Smooth muscle cell (in vitro differentiated cells): ENCODE measurements at regions not wholly inside any gene's neighbourhood (a gene's known extent, or its start where the extent isn't known, plus 50 kb on each side); places are given as distances from the start of the nearest gene placed in this dataset.
A peak's percentile ranks its signal among the peaks of the same experiment; 100 is the strongest.

Source experiments
- DNase-seq: peaks from one replicate; lab custom pipeline; 2025; ENCODE audit not compliant: unreplicated experiment; lab: John Stamatoyannopoulos, UW
- H2AFZ ChIP-seq: fragments of 200-600 bp; sonication (generic); 2 replicates; pipeline ENCODE4 v1.6.0; 2016; ENCODE audit warnings: antibody characterized with exemption, low read depth, mild to moderate bottlenecking
- H3F3A ChIP-seq: fragments of 200-600 bp; sonication (generic); 2 replicates; pipeline ENCODE4 v1.6.0; 2017; ENCODE audit warnings: antibody characterized with exemption, low read depth
- H3K27ac ChIP-seq: fragments of 200-600 bp; sonication (generic); 2 replicates; pipeline ENCODE4 v1.5.1; 2016; ENCODE audit warnings: low read depth, mild to moderate bottlenecking
- H3K27me3 ChIP-seq: fragments of 200-600 bp; sonication (generic); 2 replicates; pipeline ENCODE4 v1.6.1; 2016; ENCODE audit warnings: low read depth, mild to moderate bottlenecking
- H3K36me3 ChIP-seq: fragments of 200-600 bp; sonication (generic); 2 replicates; pipeline ENCODE4 v1.5.1; 2016; ENCODE audit warnings: low read depth
- H3K4me1 ChIP-seq: fragments of 200-600 bp; sonication (generic); 2 replicates; pipeline ENCODE4 v1.5.1; 2016; ENCODE audit warnings: low read depth
- H3K4me2 ChIP-seq: fragments of 200-600 bp; sonication (generic); 2 replicates; pipeline ENCODE4 v1.6.0; 2016; ENCODE audit warnings: mild to moderate bottlenecking
- H3K4me3 ChIP-seq: fragments of 200-600 bp; sonication (generic); 2 replicates; pipeline ENCODE4 v1.5.1; 2016; ENCODE audit warnings: mild to moderate bottlenecking
- H3K79me2 ChIP-seq: fragments of 200-600 bp; sonication (generic); 2 replicates; pipeline ENCODE4 v1.6.0; 2016; ENCODE audit warnings: low read depth, mild to moderate bottlenecking
- H3K9ac ChIP-seq: fragments of 200-600 bp; sonication (generic); 2 replicates; pipeline ENCODE4 v1.6.0; 2016; ENCODE audit warnings: low read depth
- H3K9me3 ChIP-seq: fragments of 200-600 bp; sonication (generic); replicated peaks from 2 replicates; pipeline ENCODE4 v1.5.1; 2016; ENCODE audit warnings: low read depth
- H4K20me1 ChIP-seq: fragments of 200-600 bp; sonication (generic); 2 replicates; pipeline ENCODE4 v1.6.0; 2016; ENCODE audit warnings: low read depth
- CTCF ChIP-seq: fragments of 200-600 bp; sonication (generic); IDR thresholded peaks from 2 replicates; pipeline ENCODE4 v1.5.1; 2017; ENCODE audit warnings: borderline replicate concordance, mild to moderate bottlenecking, antibody characterized with exemption; ENCODE audit not compliant: insufficient read depth, poor library complexity, severe bottlenecking
- WGBS: methylation state at CpG from one replicate; pipeline ENCODE4 v1.1.7; 2016; ENCODE audit warnings: low lambda C conversion rate; 5-methylcytosine and 5-hydroxymethylcytosine counted together

GRCh38 chr7:24341691-24342413, 57.9 kb downstream of the NPY start:
- TF ChIP-seq CTCF: no peak
- H3K4me3 ChIP-seq: no peak overlapping the region
- no peaks in the 10 kb centered on the region for H3F3A ChIP-seq
- H3K9ac ChIP-seq: no peak overlapping the region
- H3K9me3 ChIP-seq: no peaks in the 10 kb centered on the region
- H3K27ac ChIP-seq: no peak overlapping the region
- WGBS: 89% methylated on average over 3 of the region's 3 CpGs
- no peaks in the 10 kb centered on the region for H3K36me3 ChIP-seq
- H3K79me2 ChIP-seq: no peaks in the 10 kb centered on the region
- peaks cover 17% of the 10 kb centered on the region for H3K27me3 ChIP-seq
- no peak for DNase-seq
- H3K4me2 ChIP-seq: no peak overlapping the region
- no peaks in the 10 kb centered on the region for H4K20me1 ChIP-seq
- no peak overlapping the region for H2AFZ ChIP-seq
- H3K4me1 ChIP-seq: peaks cover 4% of the 10 kb centered on the region

GRCh38 chr7:24343614-24344013, 59.6 kb downstream of the NPY start:
- WGBS: 92% methylated on average over 2 of the region's 2 CpGs
- DNase-seq: no peak
- no peaks in the 10 kb centered on the region for H3K79me2 ChIP-seq
- no peak overlapping the region for H3K4me2 ChIP-seq
- H3K27me3 ChIP-seq: peaks cover 3% of the 10 kb centered on the region
- no peak for TF ChIP-seq CTCF
- H3K36me3 ChIP-seq: no peaks in the 10 kb centered on the region
- H2AFZ ChIP-seq: no peak overlapping the region
- H3K9ac ChIP-seq: no peak overlapping the region
- no peaks in the 10 kb centered on the region for H3F3A ChIP-seq
- peaks cover 4% of the 10 kb centered on the region for H3K4me1 ChIP-seq
- H3K27ac ChIP-seq: no peak overlapping the region
- no peaks in the 10 kb centered on the region for H3K9me3 ChIP-seq
- no peaks in the 10 kb centered on the region for H4K20me1 ChIP-seq
- no peak overlapping the region for H3K4me3 ChIP-seq

GRCh38 chr7:24346129-24346528, 62.1 kb downstream of the NPY start:
- H2AFZ ChIP-seq: peak overlapping the region; percentile 57
- H3K4me2 ChIP-seq: peak overlapping the region; percentile 14
- no peaks in the 10 kb centered on the region for H3K79me2 ChIP-seq
- no peak overlapping the region for H3K9ac ChIP-seq
- no peaks in the 10 kb centered on the region for H3K36me3 ChIP-seq
- H3K27me3 ChIP-seq: no peaks in the 10 kb centered on the region
- peaks cover 8% of the 10 kb centered on the region for H3K4me1 ChIP-seq
- H3K4me3 ChIP-seq: no peak overlapping the region
- no peak for TF ChIP-seq CTCF
- DNase-seq: no peak
- H3K9me3 ChIP-seq: no peaks in the 10 kb centered on the region
- no peaks in the 10 kb centered on the region for H4K20me1 ChIP-seq
- H3K27ac ChIP-seq: peak overlapping the region; percentile 44
- WGBS: 12% methylated on average over 5 of the region's 5 CpGs
- no peaks in the 10 kb centered on the region for H3F3A ChIP-seq

GRCh38 chr7:24346716-24347115, 62.7 kb downstream of the NPY start:
- no peaks in the 10 kb centered on the region for H4K20me1 ChIP-seq

More at GRCh38 chr7:24346716-24347115, 62.7 kb downstream of the NPY start:
- H3K9ac ChIP-seq: no peak overlapping the region
- H3F3A ChIP-seq: no peaks in the 10 kb centered on the region
- H3K36me3 ChIP-seq: no peaks in the 10 kb centered on the region
- no peak overlapping the region for H3K4me3 ChIP-seq
- H3K27ac ChIP-seq: peak overlapping the region; percentile 44
- peak overlapping the region; percentile 14 for H3K4me2 ChIP-seq
- H3K79me2 ChIP-seq: no peaks in the 10 kb centered on the region
- peaks cover 8% of the 10 kb centered on the region for H3K4me1 ChIP-seq
- no peak overlapping the region for H2AFZ ChIP-seq
- WGBS: 96% methylated on average over 3 of the region's 3 CpGs
- H3K9me3 ChIP-seq: no peaks in the 10 kb centered on the region
- H3K27me3 ChIP-seq: no peaks in the 10 kb centered on the region
- no peak for DNase-seq
- TF ChIP-seq CTCF: no peak
